ENCODE measurements at regions not wholly inside any gene's neighbourhood (a gene's known extent, or its start where the extent isn't known, plus 50 kb on each side); places are given as distances from the start of the nearest gene placed in this dataset.
"Not testable (repeated sequence)": the region's sequence is repeated elsewhere in the genome, so short reads cannot be mapped to it uniquely, and the experiment has no call there.

DNA sequence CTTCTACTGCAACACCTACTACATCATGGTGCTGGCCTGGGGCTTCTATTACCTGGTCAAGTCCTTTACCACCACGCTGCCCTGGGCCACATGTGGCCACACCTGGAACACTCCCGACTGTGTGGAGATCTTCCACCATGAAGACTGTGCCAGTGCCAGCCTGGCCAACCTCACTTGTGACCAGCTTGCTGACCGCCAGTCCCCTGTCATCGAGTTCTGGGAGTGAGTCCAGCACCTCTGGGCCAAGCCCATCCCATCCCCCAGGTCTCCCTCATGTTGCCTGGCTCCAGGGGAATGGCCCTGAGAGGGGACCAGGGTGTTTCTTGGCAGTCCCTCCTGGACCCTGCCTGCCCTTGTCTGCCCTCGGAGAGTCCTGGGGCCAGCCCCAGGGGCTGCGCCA, 519.4 kb downstream of the TP53TG3F start:
- H3K27ac Mint-ChIP-seq; H3K4me3 Mint-ChIP-seq; DNase-seq; H3K4me1 Mint-ChIP-seq; H3K9me3 Mint-ChIP-seq; H3K27me3 Mint-ChIP-seq; ATAC-seq (ENCODE audit: low read depth); H3K36me3 Mint-ChIP-seq; POLR2A ChIA-PET: not testable (repeated sequence)

- H3K4me3 Mint-ChIP-seq; H3K4me1 Mint-ChIP-seq; H3K36me3 Mint-ChIP-seq; H3K9me3 Mint-ChIP-seq; DNase-seq; ATAC-seq (ENCODE audit: low read depth); POLR2A ChIA-PET; H3K27me3 Mint-ChIP-seq; H3K27ac Mint-ChIP-seq: not testable (repeated sequence)
Observed at GRCh38 chr16:33979613-33980012, 520.2 kb downstream of the TP53TG3F start.

- H3K4me3 Mint-ChIP-seq; H3K9me3 Mint-ChIP-seq; H3K27me3 Mint-ChIP-seq; H3K27ac Mint-ChIP-seq; DNase-seq; POLR2A ChIA-PET; ATAC-seq (ENCODE audit: low read depth); H3K36me3 Mint-ChIP-seq; H3K4me1 Mint-ChIP-seq: not testable (repeated sequence)
Observed at GRCh38 chr16:33980736-33981135, 521.3 kb downstream of the TP53TG3F start.

DNA sequence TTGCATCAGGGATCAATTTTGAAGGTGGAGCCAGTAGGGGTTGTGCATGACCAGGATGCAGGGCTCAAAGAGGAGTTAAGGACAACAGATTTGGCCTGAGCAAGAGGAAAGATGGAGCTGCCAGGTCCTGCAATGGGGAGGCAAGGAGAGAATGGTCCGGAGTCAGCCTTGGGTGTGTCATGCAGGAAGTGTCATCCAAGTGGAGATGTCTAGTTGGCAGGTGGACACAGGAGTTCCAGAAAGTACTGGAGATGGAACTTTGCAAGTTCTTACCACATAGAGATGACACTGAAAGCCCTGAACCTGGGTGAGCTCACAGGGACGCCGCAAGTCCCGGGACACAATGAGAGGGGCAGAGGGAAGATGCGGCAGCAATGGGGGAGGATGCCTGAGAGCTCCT, 525.0 kb downstream of the TP53TG3F start:
- H3K4me1 Mint-ChIP-seq; H3K27me3 Mint-ChIP-seq; POLR2A ChIA-PET; H3K4me3 Mint-ChIP-seq; H3K36me3 Mint-ChIP-seq; ATAC-seq (ENCODE audit: low read depth); H3K9me3 Mint-ChIP-seq; DNase-seq; H3K27ac Mint-ChIP-seq: not testable (repeated sequence)

DNA sequence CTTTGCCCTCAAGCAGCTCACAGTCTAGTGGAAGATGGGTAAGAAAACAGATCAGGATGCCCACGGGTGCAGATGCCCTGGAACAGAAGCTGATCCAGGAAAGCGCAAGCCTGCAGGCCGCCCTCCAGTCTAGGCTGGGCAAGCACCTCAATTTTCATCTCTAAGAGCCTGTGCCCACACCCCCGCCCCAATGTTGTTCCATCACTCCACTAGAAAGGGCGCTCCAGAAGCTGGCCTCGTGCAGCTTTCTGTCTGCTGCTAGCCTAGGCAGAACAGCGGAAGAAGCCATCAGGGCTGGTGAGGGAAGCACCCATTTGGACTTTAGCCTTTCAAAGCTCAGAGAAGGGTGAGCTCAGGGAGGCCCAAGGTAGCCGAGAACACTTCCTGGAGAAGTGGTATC, 527.1 kb downstream of the TP53TG3F start:
- H3K27me3 Mint-ChIP-seq; H3K27ac Mint-ChIP-seq; ATAC-seq (ENCODE audit: low read depth); H3K4me1 Mint-ChIP-seq; H3K9me3 Mint-ChIP-seq; DNase-seq; H3K4me3 Mint-ChIP-seq; POLR2A ChIA-PET; H3K36me3 Mint-ChIP-seq: not testable (repeated sequence)

GRCh38 chr16:33987348-33987963, 528.0 kb downstream of the TP53TG3F start:
- H3K9me3 Mint-ChIP-seq; DNase-seq; H3K4me3 Mint-ChIP-seq; H3K27ac Mint-ChIP-seq; H3K4me1 Mint-ChIP-seq; H3K27me3 Mint-ChIP-seq; H3K36me3 Mint-ChIP-seq; POLR2A ChIA-PET; ATAC-seq (ENCODE audit: low read depth): not testable (repeated sequence)

DNA sequence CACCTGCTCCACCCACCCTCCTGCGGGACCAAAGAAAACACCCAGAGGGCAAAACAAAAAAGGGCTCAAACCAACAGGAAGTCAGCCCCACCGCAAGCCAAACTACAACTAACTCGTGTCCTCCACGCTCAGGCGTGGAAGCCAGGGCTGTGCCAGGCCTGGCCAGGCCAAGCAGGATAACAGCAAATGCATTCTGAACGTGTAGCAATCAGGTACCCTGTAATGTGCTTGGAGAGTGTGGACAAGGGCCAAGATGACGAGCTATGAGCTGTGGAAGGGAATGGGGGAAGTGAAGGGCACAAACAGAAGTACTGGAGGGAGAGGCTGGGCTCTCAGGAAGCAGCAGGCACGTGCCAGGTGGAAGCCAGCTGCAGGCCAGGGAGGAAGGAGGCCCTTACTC, 528.6 kb downstream of the TP53TG3F start:
- H3K27me3 Mint-ChIP-seq; H3K36me3 Mint-ChIP-seq; H3K4me3 Mint-ChIP-seq; H3K9me3 Mint-ChIP-seq; DNase-seq; ATAC-seq (ENCODE audit: low read depth); POLR2A ChIA-PET; H3K27ac Mint-ChIP-seq; H3K4me1 Mint-ChIP-seq: not testable (repeated sequence)

DNA sequence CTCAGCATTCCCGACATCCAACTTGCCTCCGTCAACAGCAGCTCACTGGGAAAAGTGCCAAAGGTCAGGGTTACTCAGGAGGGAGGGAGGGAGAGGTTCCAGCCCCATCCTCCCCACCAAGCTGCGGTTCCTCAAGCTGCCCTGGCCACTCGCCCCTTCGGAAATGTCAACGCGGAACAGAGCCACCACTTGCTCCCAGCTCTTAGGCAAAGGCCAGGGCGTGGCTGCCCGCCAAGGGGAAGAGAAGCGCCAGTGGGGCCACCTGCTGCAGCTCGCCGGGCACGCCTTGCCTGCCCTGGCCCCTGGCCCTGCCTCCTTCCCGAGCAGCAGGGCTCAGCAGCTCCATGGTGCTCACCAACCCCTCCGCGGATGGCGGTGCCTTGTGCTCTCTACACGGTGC, 531.1 kb downstream of the TP53TG3F start:
- H3K27ac Mint-ChIP-seq; POLR2A ChIA-PET; DNase-seq; H3K36me3 Mint-ChIP-seq; H3K4me3 Mint-ChIP-seq; ATAC-seq (ENCODE audit: low read depth); H3K9me3 Mint-ChIP-seq; H3K4me1 Mint-ChIP-seq; H3K27me3 Mint-ChIP-seq: not testable (repeated sequence)

- H3K9me3 Mint-ChIP-seq; DNase-seq; H3K36me3 Mint-ChIP-seq; POLR2A ChIA-PET; H3K27ac Mint-ChIP-seq; H3K4me1 Mint-ChIP-seq; H3K4me3 Mint-ChIP-seq; H3K27me3 Mint-ChIP-seq; ATAC-seq (ENCODE audit: low read depth): not testable (repeated sequence)
Observed at GRCh38 chr16:33992513-33993177, 533.2 kb downstream of the TP53TG3F start.

GRCh38 chr16:33994207-33994606, 534.8 kb downstream of the TP53TG3F start:
- H3K4me3 Mint-ChIP-seq; H3K27ac Mint-ChIP-seq; ATAC-seq (ENCODE audit: low read depth); POLR2A ChIA-PET; DNase-seq; H3K4me1 Mint-ChIP-seq; H3K9me3 Mint-ChIP-seq; H3K36me3 Mint-ChIP-seq; H3K27me3 Mint-ChIP-seq: not testable (repeated sequence)

DNA sequence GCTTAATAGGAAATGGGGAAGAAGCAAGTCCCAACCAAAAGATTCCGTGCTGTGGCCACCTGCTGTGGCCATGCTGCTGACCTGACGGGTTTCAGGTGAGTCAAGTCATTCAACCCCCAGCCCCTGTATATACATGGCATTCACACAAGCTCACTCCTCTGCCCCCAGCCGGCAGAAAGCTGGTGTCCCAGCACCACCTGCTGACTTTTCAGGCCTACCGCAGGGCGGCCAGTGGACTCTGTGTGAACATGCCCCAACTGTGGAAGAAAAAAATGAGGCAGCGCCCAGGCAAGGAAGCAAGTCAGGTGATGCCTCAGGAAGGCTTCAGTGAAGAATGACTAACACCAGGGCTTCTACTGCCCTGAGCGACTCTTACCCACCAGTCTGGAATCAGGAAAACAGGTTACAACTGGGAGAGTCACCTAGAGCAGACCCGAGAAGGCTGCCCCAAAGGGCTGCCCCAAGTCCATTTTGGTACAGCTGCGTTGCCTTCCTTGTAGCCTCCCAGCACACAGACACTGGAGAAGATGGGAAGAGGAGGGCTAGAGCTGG, 536.5 kb downstream of the TP53TG3F start:
- H3K4me3 Mint-ChIP-seq; H3K27me3 Mint-ChIP-seq; H3K27ac Mint-ChIP-seq; ATAC-seq (ENCODE audit: low read depth); H3K36me3 Mint-ChIP-seq; H3K9me3 Mint-ChIP-seq; DNase-seq; POLR2A ChIA-PET; H3K4me1 Mint-ChIP-seq: not testable (repeated sequence)

GRCh38 chr16:34001184-34001583, 541.8 kb downstream of the TP53TG3F start:
- H3K9me3 Mint-ChIP-seq; POLR2A ChIA-PET; H3K4me1 Mint-ChIP-seq; H3K4me3 Mint-ChIP-seq; DNase-seq; ATAC-seq (ENCODE audit: low read depth); H3K27ac Mint-ChIP-seq; H3K27me3 Mint-ChIP-seq; H3K36me3 Mint-ChIP-seq: not testable (repeated sequence)

- H3K4me1 Mint-ChIP-seq; POLR2A ChIA-PET; H3K4me3 Mint-ChIP-seq; H3K9me3 Mint-ChIP-seq; H3K36me3 Mint-ChIP-seq; DNase-seq; ATAC-seq (ENCODE audit: low read depth); H3K27me3 Mint-ChIP-seq; H3K27ac Mint-ChIP-seq: not testable (repeated sequence)
Observed at GRCh38 chr16:34001961-34002360, 542.5 kb downstream of the TP53TG3F start.

Data from activated naive CD8-positive, alpha-beta T cell treated with anti-CD3 and anti-CD28 coated beads, Interleukin-2, amount 10 ng/mL, durations not matched to agents 7 days and 5 days (primary cell).